ENCODE measurements at regions not wholly inside any gene's neighbourhood (a gene's known extent, or its start where the extent isn't known, plus 50 kb on each side); places are given as distances from the start of the nearest gene placed in this dataset.

GRCh38 chr12:20187456-20187855, 180.9 kb upstream of the PDE3A start:
- DNase-seq, result no peak
- H3K9me3 ChIP-seq, result no peaks in the 10 kb centered on the region
- TF ChIP-seq, protein P1, sequence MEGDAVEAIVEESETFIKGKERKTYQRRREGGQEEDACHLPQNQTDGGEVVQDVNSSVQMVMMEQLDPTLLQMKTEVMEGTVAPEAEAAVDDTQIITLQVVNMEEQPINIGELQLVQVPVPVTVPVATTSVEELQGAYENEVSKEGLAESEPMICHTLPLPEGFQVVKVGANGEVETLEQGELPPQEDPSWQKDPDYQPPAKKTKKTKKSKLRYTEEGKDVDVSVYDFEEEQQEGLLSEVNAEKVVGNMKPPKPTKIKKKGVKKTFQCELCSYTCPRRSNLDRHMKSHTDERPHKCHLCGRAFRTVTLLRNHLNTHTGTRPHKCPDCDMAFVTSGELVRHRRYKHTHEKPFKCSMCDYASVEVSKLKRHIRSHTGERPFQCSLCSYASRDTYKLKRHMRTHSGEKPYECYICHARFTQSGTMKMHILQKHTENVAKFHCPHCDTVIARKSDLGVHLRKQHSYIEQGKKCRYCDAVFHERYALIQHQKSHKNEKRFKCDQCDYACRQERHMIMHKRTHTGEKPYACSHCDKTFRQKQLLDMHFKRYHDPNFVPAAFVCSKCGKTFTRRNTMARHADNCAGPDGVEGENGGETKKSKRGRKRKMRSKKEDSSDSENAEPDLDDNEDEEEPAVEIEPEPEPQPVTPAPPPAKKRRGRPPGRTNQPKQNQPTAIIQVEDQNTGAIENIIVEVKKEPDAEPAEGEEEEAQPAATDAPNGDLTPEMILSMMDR (IDR thresholded peaks at IDR 0.05), result no peak
- H3K4me1 ChIP-seq, result peaks cover 0 to 29% (median 1%) of the 10 kb centered on the region in 4 donors
- H3K27ac ChIP-seq, result peak overlapping the region in 1 of 2 donors; percentile 39
- intact Hi-C loops (cut with DNase I; ENCODE audit: low total_unique reads), result no loop called here
- H3K27me3 ChIP-seq, result no peaks in the 10 kb centered on the region
- H3K36me3 ChIP-seq, result no peaks in the 10 kb centered on the region
- H3K4me3 ChIP-seq, result no peak overlapping the region

- intact Hi-C loops (cut with DNase I; ENCODE audit: low total_unique reads), result no loop called here
- Histone ChIP-seq H3K27me3 (no peaks in the 10 kb centered on the region), H3K4me1 (peaks cover 0 to 16% (median 1%) of the 10 kb centered on the region in 4 donors), H3K36me3 (no peaks in the 10 kb centered on the region), H3K4me3 (no peak overlapping the region), H3K27ac (no peak overlapping the region), H3K9me3 (no peaks in the 10 kb centered on the region)
- DNase-seq, result no peak
- TF ChIP-seq, protein P1 (IDR thresholded peaks at IDR 0.05), result no peak
Measured at GRCh38 chr12:20188930-20189653, 179.2 kb upstream of the PDE3A start.

DNA sequence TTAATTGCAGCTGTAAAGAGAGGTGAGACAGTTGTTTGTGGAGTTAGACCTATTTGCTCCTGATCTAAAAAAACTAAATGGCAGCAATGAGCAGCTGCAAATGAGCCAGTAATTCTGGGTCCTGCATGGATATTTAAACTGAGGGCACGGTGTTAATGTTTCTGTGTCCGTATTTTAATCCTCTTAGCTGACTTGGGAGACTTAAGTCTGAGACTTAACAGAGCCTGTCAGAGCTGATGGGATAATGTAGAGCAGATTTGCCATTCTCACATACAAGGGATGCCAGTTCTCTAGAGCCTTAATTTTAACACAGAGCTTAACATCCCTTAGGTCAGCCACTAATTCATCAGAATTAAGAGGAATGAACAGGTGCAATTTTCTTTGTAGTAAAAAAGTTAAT, 178.6 kb upstream of the PDE3A start:
- Histone ChIP-seq H3K4me3 (no peak overlapping the region), H3K4me1 (peaks cover 0 to 16% (median 1%) of the 10 kb centered on the region in 4 donors), H3K9me3 (no peaks in the 10 kb centered on the region), H3K27ac (no peak overlapping the region), H3K27me3 (no peaks in the 10 kb centered on the region), H3K36me3 (no peaks in the 10 kb centered on the region)
- intact Hi-C loops (cut with DNase I; ENCODE audit: low total_unique reads), result no loop called here
- TF ChIP-seq, protein P1 (IDR thresholded peaks at IDR 0.05), result no peak
- DNase-seq, result no peak

DNA sequence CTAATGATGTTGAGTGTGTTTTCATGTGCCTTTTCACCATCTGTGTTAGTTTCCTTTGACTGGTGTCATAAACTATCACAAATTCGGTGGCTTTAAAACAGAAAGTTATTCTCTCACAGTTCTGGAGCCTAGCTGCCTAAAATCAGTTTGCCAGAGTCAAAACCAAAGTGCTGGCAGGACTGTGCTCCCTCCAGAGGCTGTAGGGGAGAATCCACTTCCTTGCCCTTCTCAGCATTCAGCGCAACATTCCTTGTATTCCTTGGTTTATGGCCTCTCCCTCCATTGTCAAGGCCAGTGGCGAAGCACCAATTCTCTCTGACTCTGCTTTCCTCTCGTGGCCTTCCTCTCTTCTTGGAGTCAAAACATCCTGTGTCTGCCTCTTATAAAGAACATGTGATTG, 174.2 kb upstream of the PDE3A start:
- intact Hi-C loops (cut with DNase I; ENCODE audit: low total_unique reads), result no loop called here
- TF ChIP-seq, protein P1 (IDR thresholded peaks at IDR 0.05), result no peak
- H3K27me3 ChIP-seq, result no peaks in the 10 kb centered on the region

GRCh38 chr12:20196767-20197166, 171.6 kb upstream of the PDE3A start:
- DNase-seq, result no peak
- H3K4me3 ChIP-seq, result no peak overlapping the region
- peaks cover 0 to 8% (median 0%) of the 10 kb centered on the region in 4 donors for H3K4me1 ChIP-seq
- TF ChIP-seq, protein P1 (IDR thresholded peaks at IDR 0.05), result no peak
- no peaks in the 10 kb centered on the region for H3K36me3 ChIP-seq
- H3K27ac ChIP-seq, result no peak overlapping the region
- intact Hi-C loops (cut with DNase I; ENCODE audit: low total_unique reads), result no loop called here
- no peaks in the 10 kb centered on the region for H3K9me3 ChIP-seq
- H3K27me3 ChIP-seq, result no peaks in the 10 kb centered on the region

More for the DNA sequence above, 174.2 kb upstream of the PDE3A start:
- peaks cover 0 to 8% (median 0%) of the 10 kb centered on the region in 4 donors for H3K4me1 ChIP-seq
- H3K4me3 ChIP-seq, result no peak overlapping the region
- H3K9me3 ChIP-seq, result no peaks in the 10 kb centered on the region
- no peak overlapping the region for H3K27ac ChIP-seq
- no peak for DNase-seq
- no peaks in the 10 kb centered on the region for H3K36me3 ChIP-seq
